Dedifferentiated amniotic fluid mesenchymal stem cell (primary cell): ENCODE measurements at regions not wholly inside any gene's neighbourhood (a gene's known extent, or its start where the extent isn't known, plus 50 kb on each side); places are given as distances from the start of the nearest gene placed in this dataset.
"Not testable (repeated sequence)": the region's sequence is repeated elsewhere in the genome, so short reads cannot be mapped to it uniquely, and the experiment has no call there.

Source experiments
- DNase-seq: peaks from one replicate; pipeline ENCODE4 v3.0.0-alpha.2; 2016; ENCODE audit errors: extremely low spot score

DNA sequence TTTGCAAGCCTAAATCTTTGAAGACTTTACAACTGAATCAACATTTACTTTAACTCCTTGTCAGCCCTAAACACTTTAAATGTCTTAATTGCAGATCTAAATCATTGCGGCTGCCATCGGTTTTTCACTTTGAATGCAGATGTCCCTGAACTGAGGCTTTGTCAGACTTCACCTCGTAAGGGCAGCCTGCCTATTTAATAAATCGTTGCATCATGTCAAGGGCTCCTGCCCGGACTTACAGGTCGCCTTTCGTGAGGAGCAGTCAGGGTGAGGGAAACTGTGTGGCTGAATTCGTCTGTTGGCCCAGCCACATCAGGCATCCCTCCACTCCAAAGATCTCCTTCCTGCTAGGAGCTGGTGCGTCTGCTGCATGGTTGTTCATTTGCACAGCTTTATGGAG lies 368.2 kb upstream of the NPVF start:
- no peak for DNase-seq

DNA sequence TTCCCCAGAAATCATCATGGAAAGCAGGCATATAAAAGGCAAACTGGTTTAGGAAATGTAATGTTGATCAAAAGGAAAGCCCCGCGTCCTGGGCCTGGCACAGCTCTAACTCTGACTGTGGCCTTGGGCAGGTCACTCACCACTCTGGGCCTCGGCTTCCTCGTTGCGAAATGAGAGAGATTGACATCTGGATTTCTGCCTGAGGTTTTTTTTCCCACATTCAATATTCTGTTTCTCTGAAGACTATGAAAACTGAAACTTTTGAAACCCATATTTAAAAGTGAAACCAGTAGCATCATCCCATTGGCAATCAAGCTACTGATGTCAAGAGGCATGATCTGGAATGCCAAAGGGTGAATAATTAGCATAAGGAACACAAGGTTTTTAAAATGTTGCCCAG lies 369.7 kb upstream of the NPVF start:
- DNase-seq = no peak

DNA sequence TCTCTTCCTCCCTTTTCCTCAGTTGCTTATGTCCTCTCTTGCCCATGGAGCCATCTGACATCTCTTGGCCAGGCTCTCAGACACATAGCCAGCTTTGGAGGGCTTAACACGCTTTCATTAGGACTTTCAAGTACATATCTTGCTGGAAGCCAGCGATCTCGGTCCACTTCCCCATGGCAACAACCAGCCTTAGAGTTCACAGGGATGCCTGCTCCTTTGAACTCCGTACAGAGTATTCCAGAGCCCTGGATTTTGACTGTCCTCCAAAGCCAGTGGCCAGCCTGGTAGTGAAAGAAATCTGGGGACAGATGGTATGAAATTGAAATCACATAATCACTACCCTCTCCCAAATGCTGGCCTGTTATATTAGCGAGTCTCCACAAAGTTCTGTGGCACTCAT lies 370.5 kb upstream of the NPVF start:
- DNase-seq = no peak

DNA sequence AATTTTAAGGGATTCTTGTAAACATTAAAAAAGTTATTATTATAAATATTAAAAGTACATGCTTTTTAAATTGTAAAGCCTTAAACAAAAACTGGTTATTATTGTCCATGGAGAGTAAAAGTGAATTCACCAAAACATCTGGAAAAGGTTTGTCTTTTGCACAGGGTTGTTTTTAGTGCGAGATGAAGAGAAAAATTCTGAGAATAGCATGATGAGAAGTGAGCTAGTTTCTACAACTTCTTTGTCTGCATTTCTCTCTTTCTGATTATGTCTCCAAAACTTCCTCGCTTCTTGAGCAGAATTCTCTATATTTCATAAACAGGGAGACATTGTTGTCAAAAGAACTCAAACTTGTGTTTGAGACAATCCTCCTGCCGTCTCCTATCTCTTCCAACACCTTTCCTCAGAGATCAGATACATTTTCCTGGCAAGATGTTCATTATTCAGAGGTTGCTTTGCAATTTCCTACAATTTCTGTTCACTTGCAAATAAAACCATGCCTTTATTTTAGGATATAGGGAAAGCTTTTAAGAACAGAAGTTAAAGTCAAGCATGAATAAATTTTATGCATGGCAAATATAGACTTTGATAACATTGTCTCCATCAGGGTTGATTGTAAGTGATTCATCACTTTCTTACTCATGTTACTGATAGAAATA lies 372.1 kb upstream of the NPVF start:
- DNase-seq = no peak

DNA sequence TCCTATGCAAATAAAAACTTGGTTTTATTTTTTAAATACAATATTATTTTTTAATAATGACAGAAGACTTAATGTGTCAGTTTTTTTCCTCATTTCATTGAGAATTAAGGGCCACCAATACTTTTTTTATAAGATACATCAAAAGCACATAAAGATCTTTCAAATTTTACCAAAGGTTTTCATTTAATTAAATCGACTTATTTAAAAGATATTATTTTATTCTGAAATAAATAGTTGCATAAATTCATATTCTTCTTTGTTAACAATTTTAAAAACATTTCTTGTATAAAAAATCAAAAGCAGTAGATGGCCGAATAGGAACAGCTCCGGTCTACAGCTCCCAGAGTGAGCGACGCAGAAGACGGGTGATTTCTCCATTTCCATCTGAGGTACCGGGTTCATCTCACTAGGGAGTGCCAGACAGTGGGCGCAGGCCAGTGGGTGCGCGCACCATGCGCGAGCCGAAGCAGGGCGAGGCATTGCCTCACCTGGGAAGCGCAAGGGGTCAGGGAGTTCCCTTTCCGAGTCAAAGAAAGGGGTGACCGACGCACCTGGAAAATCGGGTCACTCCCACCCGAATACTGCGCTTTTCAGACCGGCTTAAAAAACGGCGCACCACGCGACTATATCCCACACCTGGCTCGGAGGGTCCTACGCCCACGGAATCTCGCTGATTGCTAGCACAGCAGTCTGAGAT lies 374.6 kb upstream of the NPVF start:
- DNase-seq = not testable (repeated sequence)

DNA sequence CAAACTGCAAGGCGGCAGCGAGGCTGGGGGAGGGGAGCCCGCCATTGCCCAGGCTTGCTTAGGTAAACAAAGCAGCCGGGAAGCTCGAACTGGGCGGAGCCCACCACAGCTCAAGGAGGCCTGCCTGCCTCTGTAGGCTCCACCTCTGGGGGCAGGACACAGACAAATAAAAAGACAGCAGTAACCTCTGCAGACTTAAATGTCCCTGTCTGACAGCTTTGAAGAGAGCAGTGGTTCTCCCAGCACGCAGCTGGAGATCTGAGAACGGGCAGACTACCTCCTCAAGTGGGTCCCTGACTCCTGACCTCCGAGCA lies 375.1 kb upstream of the NPVF start:
- DNase-seq = not testable (repeated sequence)

DNA sequence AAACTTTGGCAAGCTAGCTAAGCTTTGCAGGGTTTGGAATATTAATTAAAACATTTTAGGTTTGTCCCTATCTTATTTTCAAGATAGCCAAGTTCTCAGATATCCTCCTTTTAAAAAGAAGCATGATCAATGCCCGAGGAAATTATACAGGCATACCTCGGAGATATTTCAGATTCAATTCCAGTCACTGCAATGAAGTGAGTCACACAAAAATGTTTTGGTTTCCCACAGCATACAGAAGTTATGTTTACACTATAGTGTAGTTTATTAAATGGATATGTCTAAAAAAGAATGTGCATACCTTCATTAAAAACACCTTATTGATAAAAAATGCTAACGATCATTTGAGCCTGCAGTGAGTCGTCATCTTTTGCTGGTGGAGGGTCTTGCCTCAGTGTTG lies 382.9 kb upstream of the NPVF start:
- no peak for DNase-seq

DNA sequence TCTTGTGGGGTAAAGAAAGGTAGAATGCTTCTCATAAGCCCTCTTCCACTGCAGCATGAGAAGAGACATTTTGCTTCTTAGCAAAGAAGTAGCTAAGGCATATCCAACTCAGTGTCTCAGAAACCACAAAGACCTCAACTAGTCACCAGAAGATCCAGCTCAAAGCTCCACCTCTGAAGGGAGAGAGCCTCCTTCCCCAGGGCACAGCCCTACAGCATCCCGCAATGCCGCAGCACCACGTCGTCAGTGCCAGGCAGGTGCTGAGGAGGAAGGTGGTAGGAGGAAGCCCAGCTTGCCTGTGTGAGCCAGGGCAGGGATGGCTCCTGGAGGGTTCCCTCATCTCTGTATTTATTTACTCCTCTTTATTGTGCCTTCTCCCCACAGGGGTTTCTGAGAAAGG lies 385.6 kb upstream of the NPVF start:
- DNase-seq = no peak

DNA sequence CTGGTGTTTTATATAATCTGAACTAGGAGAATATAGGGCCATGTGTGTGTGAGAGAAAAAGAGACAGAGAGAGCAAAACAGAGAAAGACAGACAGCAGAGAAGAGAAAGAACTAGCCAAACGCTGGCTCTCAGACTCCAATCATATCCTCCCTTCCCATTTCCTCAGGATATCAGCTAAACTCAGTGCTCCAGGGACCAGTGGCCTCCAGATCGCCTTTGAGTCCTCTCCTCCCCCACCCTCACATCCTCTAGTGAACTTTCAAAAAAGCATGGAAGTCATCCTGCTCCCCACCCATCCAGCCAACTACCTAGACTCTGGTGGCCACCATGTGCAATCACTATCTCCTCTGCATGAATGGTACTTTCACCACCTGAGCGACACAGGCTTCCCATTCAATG lies 386.1 kb upstream of the NPVF start:
- no peak for DNase-seq

DNA sequence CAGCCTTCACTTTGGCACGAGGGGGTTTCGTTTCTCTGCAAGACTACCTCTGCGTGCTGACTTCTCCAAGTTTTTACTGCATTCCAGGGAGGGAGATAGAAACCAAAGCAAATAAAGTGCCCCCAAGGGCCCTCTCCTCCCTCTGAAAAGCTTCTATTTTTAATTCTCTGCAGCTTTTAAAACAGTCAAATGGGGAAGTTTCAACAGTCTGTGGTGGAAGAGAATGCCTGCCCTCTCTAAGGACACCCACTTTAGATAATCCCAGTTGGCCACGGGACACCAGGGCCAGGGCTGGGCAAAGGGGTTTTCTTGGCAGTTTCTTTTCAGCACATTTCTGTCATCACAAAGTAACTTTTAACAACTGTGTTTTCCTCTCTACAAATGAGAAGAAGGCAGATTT lies 386.7 kb upstream of the NPVF start:
- DNase-seq = no peak

DNA sequence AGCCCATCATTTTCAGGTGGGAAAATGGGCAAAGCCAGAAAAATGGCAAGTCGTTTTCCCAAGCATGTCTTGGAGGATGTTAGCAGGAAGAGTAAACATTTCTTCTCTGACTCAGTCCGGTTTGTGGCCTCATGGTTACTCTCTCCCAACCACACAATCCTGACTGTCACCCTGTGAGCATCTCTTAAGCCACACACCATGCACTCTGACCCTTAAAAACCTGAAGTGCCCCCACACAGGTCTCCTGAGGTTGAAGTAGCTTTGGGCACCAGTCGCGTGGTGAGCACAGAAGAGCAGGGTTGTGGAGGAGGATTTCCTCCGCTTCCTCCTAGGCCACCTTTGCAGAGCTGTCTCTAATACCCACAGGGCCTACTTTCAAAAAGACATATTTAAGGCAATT lies 387.3 kb upstream of the NPVF start:
- DNase-seq = no peak

DNA sequence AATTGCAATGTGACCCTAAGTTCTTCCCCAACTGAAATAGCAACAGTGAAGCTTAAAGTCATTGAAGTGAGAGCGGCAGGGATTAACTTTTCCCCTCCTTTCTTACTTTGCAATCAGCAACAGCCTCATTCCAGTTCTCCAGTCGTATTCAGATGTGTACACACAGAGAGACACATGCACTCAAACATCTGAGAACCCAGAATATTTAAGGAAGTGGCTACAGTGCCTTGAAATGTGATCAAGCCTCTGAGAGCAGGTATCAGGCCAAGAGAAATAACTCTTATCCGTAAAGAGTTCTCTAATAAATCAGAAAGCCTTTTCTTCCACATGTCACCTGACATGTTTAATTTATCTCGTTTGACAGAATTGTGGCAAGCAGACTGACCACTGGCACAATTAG lies 388.9 kb upstream of the NPVF start:
- no peak for DNase-seq

DNA sequence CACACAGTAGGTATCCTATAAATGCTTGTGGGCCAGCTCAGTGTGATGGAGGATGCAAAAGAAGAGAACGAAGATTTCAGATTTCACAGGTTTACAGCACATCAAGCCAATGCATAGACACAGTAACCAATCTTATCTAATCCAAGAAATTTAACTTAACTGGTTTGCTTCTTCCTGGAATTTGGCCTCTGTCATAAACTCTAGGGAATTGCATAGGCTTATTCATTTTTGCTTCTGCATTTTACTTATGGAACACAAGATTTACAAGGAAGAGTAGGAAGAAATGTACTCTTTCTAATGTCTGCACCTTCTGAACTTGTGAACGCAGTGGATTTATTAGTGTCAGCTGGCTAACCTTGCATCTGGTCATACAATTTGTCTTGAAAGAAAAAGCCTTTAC lies 389.4 kb upstream of the NPVF start:
- DNase-seq = no peak

DNA sequence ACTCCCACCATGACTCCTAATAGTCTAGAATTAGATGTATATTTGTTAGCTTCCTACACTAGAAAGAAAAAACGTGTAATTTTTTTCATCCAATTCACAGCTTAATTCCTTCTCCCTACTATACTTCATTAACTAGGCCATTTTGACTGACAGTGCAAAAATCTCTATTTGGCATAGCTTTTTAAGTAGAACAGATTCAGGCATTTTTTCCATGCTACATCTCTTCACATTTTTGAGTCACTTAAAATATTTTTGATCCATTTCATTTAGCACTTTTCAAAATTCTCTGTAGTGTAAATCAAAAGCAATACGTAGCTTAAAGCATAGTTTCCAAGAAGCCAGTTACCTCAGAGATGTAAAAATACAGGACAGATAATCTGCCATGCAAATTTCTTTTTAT lies 391.1 kb upstream of the NPVF start:
- DNase-seq = no peak

DNA sequence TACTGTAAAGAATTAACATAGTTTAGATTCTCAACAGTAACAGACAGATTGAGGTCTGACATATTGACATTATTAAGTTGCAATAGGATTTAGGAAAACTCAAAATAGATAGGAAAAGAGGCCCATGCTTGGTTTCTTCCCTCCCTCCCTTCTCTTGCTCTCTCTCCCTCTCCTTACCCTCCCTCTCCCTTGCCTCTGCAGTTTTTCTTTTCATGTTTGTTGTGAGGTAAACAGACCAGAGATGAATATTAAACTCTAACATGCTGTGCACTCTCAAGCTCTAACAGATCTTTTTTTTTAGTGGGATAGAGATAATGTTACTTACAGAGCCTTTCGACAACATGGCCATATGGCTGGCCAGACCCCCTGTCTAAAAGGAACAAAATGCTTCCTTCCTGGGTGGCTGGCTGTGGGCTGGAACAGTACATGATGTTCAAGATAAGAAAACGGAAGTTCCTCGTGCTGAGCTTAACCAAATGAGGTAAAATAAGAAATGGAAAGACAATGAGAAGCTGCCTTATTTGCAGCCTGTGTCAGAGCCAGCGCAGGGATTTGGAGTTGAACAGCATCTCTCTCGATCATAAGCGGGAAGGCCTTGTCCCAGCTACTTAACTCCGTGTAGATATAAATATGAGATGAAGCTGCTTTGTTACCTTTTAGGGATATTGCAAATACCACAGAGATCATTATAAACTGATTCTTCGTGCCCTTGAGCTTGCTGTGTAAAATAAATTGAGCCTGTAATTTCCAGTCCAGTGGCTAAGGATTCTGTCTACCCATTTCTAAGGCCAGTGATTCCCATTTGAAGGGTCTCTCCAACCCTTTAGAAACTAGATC lies 391.9 kb upstream of the NPVF start:
- DNase-seq = no peak

DNA sequence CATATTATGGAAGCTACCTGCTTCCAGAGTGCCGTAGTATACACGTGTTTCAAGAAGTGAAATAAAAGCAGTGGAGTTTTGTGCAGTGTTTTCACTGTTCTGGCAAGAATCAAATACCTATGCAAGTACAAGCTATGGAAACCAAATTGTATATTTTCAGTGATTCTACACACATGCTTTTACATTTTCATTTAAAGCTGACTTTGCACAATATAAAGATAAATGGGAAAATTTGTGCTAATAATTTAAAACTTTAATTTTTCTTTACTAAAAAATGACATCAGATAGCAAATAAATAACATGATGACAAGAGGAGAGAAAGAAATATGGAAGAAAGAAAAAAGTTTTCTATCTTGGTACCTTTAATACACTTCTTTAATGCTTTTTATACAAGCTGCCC lies 393.7 kb upstream of the NPVF start:
- no peak for DNase-seq

DNA sequence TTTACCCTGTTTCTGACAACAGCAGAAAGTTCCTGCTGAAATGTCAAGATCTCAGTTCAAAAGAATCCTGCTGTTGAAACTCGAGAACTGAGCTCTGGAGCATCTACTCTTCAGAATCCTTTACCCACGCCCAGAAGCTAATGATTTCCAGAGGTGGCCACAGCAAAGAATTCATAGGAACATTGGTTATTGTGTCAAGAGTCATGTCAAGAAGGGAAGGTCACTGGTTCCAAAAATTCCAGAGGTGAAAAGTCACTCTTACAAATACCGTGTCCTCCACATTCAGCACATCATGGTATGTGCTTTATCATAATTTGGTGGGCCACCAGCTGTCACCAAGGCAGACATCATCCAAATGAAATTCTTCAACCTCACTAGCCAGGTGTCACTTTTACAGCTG lies 394.4 kb upstream of the NPVF start:
- no peak for DNase-seq

DNA sequence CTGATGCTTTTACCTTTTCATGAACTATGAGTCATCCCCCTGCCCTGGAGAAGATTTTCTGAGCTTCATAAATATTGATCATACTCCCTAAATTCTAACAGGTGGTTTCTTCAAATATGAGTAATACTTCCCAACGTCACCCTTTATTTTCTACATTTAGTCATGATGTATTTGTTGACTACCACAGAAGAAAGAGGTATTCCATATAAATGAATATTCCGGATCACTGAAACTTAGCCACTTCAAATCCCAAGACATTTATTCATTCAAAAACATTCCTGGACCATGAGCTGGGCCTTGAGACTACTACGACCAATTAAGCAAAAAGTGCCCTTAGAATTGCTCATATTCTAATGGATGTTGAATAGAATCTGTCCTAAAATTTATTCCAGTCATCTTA lies 395.8 kb upstream of the NPVF start:
- no peak for DNase-seq

DNA sequence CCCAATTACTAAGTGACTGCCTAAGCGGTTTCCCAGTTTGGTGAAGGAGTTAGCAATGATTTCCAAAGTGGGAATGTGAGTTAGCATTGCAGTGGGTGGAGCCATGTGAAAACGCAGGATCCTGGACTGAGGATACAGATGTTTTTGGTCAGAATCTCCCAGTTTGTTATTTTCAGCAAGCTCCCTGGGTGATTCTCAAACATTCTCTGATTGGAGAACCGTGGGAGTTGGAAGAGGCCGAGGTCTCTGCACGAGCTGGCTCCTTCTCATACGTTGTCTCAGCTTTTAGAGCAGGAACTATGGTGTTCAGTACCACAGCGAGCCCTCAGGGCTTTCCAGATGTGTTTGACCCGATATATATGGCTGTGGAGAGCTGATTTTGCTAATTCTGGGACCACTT lies 396.5 kb upstream of the NPVF start:
- no peak for DNase-seq

DNA sequence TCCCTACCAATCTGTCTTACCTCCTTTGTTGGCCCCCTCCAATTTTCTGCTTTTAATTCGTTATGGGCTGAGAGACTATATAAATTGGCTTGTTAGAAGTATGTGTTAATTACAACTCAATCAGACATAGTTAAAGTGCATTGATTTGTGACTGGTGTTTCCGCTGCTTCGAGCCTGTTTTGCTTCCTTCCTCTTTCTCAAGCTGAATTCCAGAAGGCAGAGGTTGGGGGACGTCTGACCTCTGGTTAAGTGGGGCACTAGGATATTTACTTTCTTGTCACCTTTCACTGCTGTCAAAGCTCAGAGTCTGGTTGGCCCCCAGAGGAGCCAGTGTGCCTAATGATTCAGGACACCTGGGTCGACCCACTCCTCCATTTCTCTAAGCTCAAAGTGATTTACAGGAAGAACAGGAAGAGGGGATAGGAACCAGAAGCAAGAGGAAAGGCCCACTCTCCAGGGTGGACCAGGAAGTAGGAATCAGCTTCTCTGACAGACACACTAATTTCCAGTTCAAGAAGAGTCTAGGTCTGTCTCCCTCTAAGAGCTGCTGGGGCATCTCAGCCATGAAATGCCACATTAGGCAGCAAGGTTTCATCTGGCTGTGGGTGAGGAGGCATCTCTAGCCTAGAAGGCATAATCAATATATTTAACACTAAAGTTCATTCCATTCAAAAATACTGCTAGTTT lies 397.2 kb upstream of the NPVF start:
- no peak for DNase-seq

DNA sequence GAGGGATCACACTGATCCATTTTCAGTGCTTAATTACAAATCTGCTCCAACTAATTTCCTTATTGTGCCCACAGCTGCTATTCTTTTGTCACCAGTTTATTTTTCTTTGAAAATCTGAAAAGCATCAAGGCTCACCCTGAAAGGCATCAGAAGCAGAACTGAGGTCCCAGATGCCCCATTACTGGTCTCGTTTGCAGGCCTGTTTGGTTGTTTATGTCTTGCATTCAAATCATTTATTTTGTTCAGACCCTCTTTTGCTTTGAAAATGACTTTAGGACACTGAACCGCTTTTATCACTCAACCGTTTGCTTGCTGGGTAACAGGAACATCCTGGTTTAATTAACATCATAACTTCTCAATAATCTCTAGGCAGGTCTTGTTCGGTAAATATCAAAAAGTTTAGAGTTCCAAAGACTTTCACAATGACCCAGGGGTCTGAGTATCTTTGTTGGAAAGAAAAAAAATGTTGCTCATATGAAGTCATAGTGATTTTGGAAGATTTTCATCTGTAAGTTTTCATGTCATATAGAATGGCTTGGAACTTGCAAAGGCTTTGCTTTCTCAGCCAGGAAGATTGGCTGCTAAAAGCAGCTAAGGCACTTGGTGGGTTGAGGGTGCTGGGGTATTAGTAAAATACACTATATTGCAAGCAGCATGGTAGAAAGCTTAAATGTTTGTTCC lies 398.3 kb upstream of the NPVF start:
- no peak for DNase-seq

DNA sequence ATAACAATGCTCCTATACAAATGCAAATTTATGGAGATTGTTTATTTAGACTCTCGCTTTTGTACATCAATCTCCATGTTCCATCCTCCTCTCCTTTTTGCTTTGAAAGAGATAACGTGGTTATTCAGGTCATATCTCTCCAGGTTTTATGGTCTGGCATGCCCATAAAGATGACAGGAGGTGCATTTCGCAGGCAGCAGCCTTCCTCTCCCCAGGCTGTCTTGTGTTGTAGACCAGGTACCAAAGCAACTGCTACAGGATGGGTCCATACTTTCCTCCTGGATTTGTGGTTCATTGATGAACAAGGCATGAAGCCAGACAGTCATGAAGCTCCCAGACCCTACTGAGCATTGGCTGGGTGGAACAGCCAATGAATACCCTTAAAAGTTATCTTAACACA lies 400.2 kb upstream of the NPVF start:
- no peak for DNase-seq
